ENCODE measurements at regions not wholly inside any gene's neighbourhood (a gene's known extent, or its start where the extent isn't known, plus 50 kb on each side); places are given as distances from the start of the nearest gene placed in this dataset.
"Not testable (repeated sequence)": the region's sequence is repeated elsewhere in the genome, so short reads cannot be mapped to it uniquely, and the experiment has no call there.

DNA sequence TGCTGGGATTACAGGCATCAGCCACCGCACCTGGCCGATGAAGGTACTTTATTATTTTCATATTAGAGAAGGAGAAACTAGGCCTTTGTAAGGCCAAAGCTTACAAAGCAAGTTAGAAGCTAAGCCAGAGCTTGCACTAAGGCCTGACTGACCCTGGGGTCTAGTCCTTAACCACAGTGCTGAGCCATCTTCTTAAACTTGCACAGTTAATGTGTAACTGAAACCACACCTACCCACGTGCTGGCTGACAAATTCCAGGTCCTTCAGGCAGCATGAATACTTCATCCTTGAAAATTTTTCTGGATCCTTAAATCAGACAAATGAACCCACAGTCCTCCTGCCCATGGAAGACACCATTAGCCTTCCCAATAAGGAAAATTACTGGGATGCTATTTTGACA lies 880.6 kb downstream of the UQCRFS1 start:
- DNase-seq, result no peak

DNA sequence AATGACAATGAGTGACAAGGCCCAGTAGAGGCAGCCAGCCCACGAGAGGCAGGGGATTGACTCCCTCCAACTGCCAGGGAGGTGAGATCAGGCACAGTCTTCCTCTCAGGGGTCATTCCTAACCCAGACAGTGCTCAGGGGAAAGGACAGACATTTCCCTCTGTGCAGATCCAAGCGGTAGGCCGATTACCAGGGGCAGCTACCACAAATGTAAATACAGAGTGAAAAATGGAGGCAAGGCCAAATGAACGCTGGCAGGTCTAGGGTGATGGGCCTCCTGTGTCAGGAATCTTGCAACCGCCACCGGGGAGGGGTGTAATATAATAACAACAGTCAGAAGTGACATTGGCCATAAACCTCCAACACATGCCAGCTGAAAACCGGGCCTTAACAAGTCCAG lies 881.4 kb downstream of the UQCRFS1 start:
- no peak for DNase-seq

- no peak for DNase-seq
Measured at GRCh38 chr19:28330831-28331230, 882.1 kb downstream of the UQCRFS1 start.

DNA sequence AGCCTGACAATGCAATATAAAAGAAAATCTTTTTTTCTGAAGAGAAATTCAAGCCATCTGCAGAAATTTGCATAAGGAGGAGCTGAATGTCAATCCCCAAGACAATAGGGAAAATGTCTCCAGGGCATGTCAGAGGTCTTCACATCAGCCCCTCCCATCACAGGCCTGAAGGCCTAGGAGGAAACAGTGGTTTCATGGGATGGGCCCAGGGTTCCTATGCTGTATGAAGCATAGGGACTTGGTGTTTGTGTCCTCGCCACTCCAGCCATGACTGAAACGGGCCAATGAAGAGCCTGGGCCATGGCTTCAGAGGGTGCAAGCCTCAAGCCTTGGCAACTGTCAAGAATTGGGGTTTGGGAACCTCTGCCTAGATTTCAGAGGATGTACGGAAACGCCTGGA lies 883.5 kb downstream of the UQCRFS1 start:
- DNase-seq, result no peak

- no peak for DNase-seq
Measured at GRCh38 chr19:28327905-28328304, 885.0 kb downstream of the UQCRFS1 start.

- DNase-seq, result no peak
Measured at GRCh38 chr19:28326746-28327145, 886.2 kb downstream of the UQCRFS1 start.

- no peak for DNase-seq
Measured at GRCh38 chr19:28324275-28325060, 888.5 kb downstream of the UQCRFS1 start.

DNA sequence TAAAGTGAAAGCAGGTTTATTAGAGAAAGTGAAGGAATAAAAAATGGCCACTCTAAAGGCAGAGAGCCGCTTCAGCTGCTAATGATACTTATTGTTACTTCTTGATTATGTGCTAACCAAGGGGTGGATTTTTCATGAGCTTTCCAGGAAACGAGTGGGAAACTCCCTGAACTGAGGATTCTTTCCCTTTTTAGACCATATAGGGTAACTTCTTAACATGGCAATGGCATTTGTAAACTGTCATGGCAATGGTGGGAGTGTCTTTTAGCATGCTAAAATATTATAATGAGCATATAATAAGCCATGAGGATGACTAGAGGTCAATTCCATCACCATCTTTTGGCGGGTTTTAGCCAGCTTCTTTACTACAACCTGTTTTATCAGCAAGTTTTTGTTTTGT lies 890.0 kb downstream of the UQCRFS1 start:
- DNase-seq, result no peak

GRCh38 chr19:28322491-28322890 lies 890.5 kb downstream of the UQCRFS1 start:
- DNase-seq, result no peak

- no peak for DNase-seq
Measured at GRCh38 chr19:28319918-28320317, 893.0 kb downstream of the UQCRFS1 start.

GRCh38 chr19:28319227-28319626 lies 893.7 kb downstream of the UQCRFS1 start:
- DNase-seq, result no peak

GRCh38 chr19:28318469-28319179 lies 894.3 kb downstream of the UQCRFS1 start:
- no peak for DNase-seq

- no peak for DNase-seq
Measured at GRCh38 chr19:28316464-28316863, 896.5 kb downstream of the UQCRFS1 start.

DNA sequence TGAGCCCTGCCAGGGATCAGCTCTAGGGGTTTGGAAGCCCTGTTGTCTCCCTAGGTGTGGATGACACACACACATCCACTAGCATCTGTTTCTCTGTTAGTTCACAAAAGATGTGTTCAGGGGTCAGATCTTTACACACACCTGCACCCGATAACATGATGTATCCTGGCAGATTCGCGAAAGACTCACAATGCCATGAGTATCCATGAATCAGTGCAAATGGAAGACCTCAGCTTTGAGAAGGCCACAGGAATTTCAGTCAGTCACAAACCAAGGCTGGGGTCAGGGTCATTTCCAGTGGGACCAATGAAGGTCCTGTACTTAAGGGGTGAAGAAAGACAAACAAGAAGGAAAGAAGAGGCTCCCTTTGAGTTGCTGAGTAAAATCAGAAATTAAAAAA lies 898.2 kb downstream of the UQCRFS1 start:
- DNase-seq, result no peak

GRCh38 chr19:28314287-28314686 lies 898.7 kb downstream of the UQCRFS1 start:
- no peak for DNase-seq

DNA sequence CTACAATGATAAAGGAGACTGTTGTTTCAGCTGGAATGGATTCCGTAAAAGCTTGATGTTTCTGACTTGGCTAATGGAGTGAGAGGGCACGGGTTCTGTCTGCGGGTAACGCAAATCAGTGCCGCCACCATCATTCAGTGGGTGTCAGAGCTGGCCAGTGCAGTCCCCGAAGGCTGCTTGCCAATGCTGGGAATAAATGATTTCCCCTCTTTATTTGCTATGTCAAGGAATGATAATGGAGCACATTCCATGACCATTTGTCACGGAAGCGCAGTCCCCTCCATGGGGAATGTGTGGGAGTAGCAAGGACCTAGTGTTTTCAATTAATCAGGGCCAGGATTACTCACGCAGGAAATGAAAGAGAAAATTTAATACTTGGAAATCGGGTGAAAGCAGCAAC lies 899.3 kb downstream of the UQCRFS1 start:
- no peak for DNase-seq

DNA sequence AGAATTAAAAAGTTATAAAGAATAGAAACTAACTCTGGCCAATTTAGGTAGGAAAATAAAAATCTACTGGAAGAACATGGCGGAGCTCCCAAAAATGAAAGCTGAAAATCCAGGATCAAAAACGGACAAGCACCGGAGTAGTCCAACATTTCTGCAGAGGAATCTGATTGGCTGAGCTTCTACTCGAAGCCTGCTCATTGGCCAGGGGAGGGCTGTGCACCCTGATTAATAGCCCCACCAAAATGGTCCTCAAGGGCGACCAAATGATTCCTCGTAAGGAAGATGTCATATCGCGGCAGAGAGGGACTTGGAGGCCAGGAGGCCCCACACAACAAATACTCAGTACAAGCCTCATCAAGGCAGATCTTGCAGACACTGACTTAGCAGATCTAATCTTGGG lies 900.7 kb downstream of the UQCRFS1 start:
- no peak for DNase-seq

GRCh38 chr19:28310829-28311228 lies 902.1 kb downstream of the UQCRFS1 start:
- DNase-seq, result not testable (repeated sequence)

- no peak for DNase-seq
Measured at GRCh38 chr19:28309070-28309469, 903.9 kb downstream of the UQCRFS1 start.

- no peak for DNase-seq
Measured at GRCh38 chr19:28307963-28308362, 905.0 kb downstream of the UQCRFS1 start.

- no peak for DNase-seq
Measured at GRCh38 chr19:28307487-28307886, 905.5 kb downstream of the UQCRFS1 start.

GRCh38 chr19:28305513-28305912 lies 907.4 kb downstream of the UQCRFS1 start:
- no peak for DNase-seq

GRCh38 chr19:28303502-28303901 lies 909.4 kb downstream of the UQCRFS1 start:
- no peak for DNase-seq

DNA sequence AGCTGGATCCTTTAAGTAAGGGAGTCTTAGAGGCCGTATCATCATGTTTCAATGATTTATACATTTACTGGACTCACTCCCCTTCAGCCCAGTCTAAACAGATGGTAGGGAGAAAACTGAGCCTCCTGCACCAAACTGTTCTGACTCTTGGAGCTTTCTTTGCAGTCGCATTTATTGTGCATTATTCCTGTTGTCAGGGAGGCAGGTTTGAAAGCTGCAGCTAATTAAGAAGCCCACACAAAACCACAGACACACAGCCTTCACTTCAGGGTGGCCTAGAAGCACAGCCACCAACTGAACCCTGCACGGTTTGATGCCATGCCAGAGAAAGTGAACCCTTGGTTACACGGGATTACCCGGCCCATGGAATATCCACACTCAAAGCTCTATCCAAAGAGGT lies 911.0 kb downstream of the UQCRFS1 start:
- DNase-seq, result no peak

DNA sequence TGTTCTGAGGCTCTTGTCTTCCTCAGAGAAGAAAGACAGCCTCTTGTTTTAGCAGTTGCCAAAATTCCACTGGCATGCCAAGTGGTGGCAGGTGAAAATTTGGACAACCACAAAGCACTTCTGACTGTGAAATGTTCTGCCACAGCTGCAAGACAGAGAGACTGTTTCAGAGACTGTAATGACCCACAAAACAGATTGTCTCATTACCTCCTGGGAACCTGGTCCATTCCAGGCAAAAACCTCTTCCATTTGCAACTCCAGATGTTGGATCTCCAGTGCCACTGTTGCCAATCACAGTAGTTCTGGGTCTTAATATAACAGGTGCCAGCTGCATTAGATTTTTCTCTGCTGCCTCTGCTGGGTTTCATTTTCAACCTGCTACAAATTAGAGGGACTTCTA lies 911.5 kb downstream of the UQCRFS1 start:
- no peak for DNase-seq

Data from NCI-H1105 treated with DMSO at 0.1 percent for 48 hours (cell line).